IMR-90 (cell line): ENCODE measurements at regions not wholly inside any gene's neighbourhood (a gene's known extent, or its start where the extent isn't known, plus 50 kb on each side); places are given as distances from the start of the nearest gene placed in this dataset.

ENCODE experiments used
- ATAC-seq: fragments of 200-7000 bp; cut with Tn5 transposase; 2 replicates; pipeline ENCODE4 v1.9.1; 2020; ENCODE audit warnings: low read depth, mild to moderate bottlenecking, moderate library complexity
- BruUV-seq: library from RNA; stranded (reverse); fragments of 400-500 nt; replicated peaks from 2 replicates; lab custom pipeline; 2021; lab: Mats Ljungman, UMichigan
- CTCF ChIA-PET: fragments of 300-600 bp; formaldehyde crosslinking; extraction: SDS; loops from one replicate; lab custom pipeline; 2021; ENCODE audit warnings: antibody characterized with exemption; lab: Yijun Ruan, JAX
- POLR2A ChIA-PET: fragments of 300-600 bp; sonication (Branson Sonifier 250); formaldehyde crosslinking; loops from one replicate; lab custom pipeline; 2022; ENCODE audit warnings: antibody characterized with exemption; ENCODE audit not compliant: unreplicated experiment; lab: Charles Lee
- DNase-seq: peaks from one replicate; pipeline ENCODE4 v3.0.0; 2013
- H2AFZ ChIP-seq: replicated peaks from 2 replicates; pipeline ENCODE3; 2013; ENCODE audit warnings: low read length, mild to moderate bottlenecking; ENCODE audit not compliant: poor library complexity
- H2AK5ac ChIP-seq: 2 replicates; pipeline ENCODE4 v1.6.1; 2013; ENCODE audit warnings: low read depth, low read length, inconsistent platforms
- H2AK9ac ChIP-seq: replicated peaks from 2 replicates; pipeline ENCODE3; 2013; ENCODE audit warnings: mild to moderate bottlenecking, low read depth, low read length, moderate library complexity; ENCODE audit not compliant: poor library complexity
- H2BK120ac ChIP-seq: 2 replicates; pipeline ENCODE4 v1.6.1; 2013; ENCODE audit warnings: low read depth, low read length, inconsistent platforms
- H2BK15ac ChIP-seq: 3 replicates; pipeline ENCODE4 v1.6.1; 2013; ENCODE audit warnings: low read depth, low read length, inconsistent platforms
- H2BK20ac ChIP-seq: 2 replicates; pipeline ENCODE4 v1.6.1; 2013; ENCODE audit warnings: low read depth, mild to moderate bottlenecking, inconsistent platforms, low read length, moderate library complexity
- H2BK5ac ChIP-seq: 2 replicates; pipeline ENCODE4 v1.6.1; 2013; ENCODE audit warnings: mild to moderate bottlenecking, low read depth, low read length, inconsistent platforms; ENCODE audit not compliant: poor library complexity, severe bottlenecking
- H3K14ac ChIP-seq: replicated peaks from 2 replicates; pipeline ENCODE4 v1.6.1; 2013; ENCODE audit warnings: low read depth, low read length, inconsistent platforms
- H3K18ac ChIP-seq: 2 replicates; pipeline ENCODE4 v1.6.1; 2013; ENCODE audit warnings: low read depth, low read length, control low read depth
- H3K23ac ChIP-seq: 2 replicates; pipeline ENCODE4 v1.6.1; 2013; ENCODE audit warnings: low read depth, low read length, inconsistent platforms
- H3K27ac ChIP-seq: 2 replicates; pipeline ENCODE4 v1.5.1; 2013; ENCODE audit warnings: mild to moderate bottlenecking, control low read depth, low read length; ENCODE audit not compliant: insufficient read depth
- H3K27me3 ChIP-seq: 2 replicates; pipeline ENCODE4 v1.6.1; 2013; ENCODE audit warnings: low read length; ENCODE audit not compliant: control insufficient read depth, insufficient read depth
- H3K36me3 ChIP-seq: 2 replicates; pipeline ENCODE4 v1.6.1; 2013; ENCODE audit warnings: low read length, mixed read lengths; ENCODE audit not compliant: control insufficient read depth, insufficient read depth
- H3K4ac ChIP-seq: 2 replicates; pipeline ENCODE4 v1.6.1; 2013; ENCODE audit warnings: low read depth, low read length, inconsistent platforms
- H3K4me1 ChIP-seq: 2 replicates; pipeline ENCODE4 v1.6.1; 2013; ENCODE audit warnings: low read length, mixed read lengths; ENCODE audit not compliant: control insufficient read depth, insufficient read depth
- H3K4me2 ChIP-seq: 2 replicates; pipeline ENCODE4 v1.6.1; 2013; ENCODE audit warnings: low read depth, mild to moderate bottlenecking, control low read depth, low read length, moderate library complexity
- H3K4me3 ChIP-seq: 2 replicates; pipeline ENCODE4 v1.5.1; 2013; ENCODE audit warnings: low read depth, mild to moderate bottlenecking, control low read depth, low read length, moderate library complexity; ENCODE audit not compliant: insufficient read depth
- H3K56ac ChIP-seq: 2 replicates; pipeline ENCODE4 v1.6.1; 2013; ENCODE audit warnings: low read length, inconsistent platforms; ENCODE audit not compliant: insufficient read depth; ENCODE audit errors: extremely low read depth
- H3K79me1 ChIP-seq, 2 experiments: 2 replicates each; pipeline ENCODE4 v1.6.1; 2013; ENCODE audit warnings: low read length in 2 of 2, inconsistent platforms in 1 of 2, low read depth in 1 of 2
- H3K9ac ChIP-seq: 2 replicates; pipeline ENCODE4 v1.6.1; 2013; ENCODE audit warnings: low read depth, low read length, control low read depth
- H3K9me1 ChIP-seq: 2 replicates; pipeline ENCODE4 v1.6.1; 2013; ENCODE audit warnings: low read length, inconsistent platforms; ENCODE audit not compliant: insufficient read depth
- H3K9me3 ChIP-seq: 2 replicates; pipeline ENCODE4 v1.6.1; 2013; ENCODE audit warnings: low read length; ENCODE audit not compliant: control insufficient read depth, insufficient read depth
- H4K20me1 ChIP-seq: 2 replicates; pipeline ENCODE4 v1.6.1; 2013; ENCODE audit warnings: low read length, inconsistent platforms; ENCODE audit not compliant: insufficient read depth
- H4K5ac ChIP-seq: 2 replicates; pipeline ENCODE4 v1.6.1; 2013; ENCODE audit warnings: mild to moderate bottlenecking, low read depth, low read length, control low read depth
- H4K8ac ChIP-seq, 2 experiments: 2 replicates each; pipeline ENCODE4 v1.6.1; 2013; ENCODE audit warnings: low read depth in 2 of 2, low read length in 2 of 2, control low read depth in 1 of 2, inconsistent platforms in 1 of 2
- H4K91ac ChIP-seq: 2 replicates; pipeline ENCODE4 v1.6.1; 2013; ENCODE audit warnings: low read depth, low read length, inconsistent platforms; ENCODE audit not compliant: insufficient read depth
- MAFK ChIP-seq: IDR thresholded peaks from 2 replicates; pipeline ENCODE4 v1.6.1; 2012; ENCODE audit warnings: low read depth, low read length, improper control_type of control experiment
- NFE2L2 ChIP-seq: fragments of 150-350 bp; IDR thresholded peaks from 2 replicates; pipeline ENCODE4 v1.6.1; 2016; ENCODE audit warnings: low read depth, mild to moderate bottlenecking, low read length
- RAD21 ChIP-seq: IDR thresholded peaks from 2 replicates; pipeline ENCODE4 v1.6.1; 2012; ENCODE audit warnings: low read length, improper control_type of control experiment
- SMC3 ChIP-seq: fragments of 150-350 bp; IDR thresholded peaks from 2 replicates; pipeline ENCODE4 v1.6.1; 2016; ENCODE audit warnings: low read depth, mild to moderate bottlenecking, antibody characterized with exemption, low read length, moderate library complexity
- WGBS, 2 experiments: methylation state at CpG; one replicate each; pipeline versions ENCODE4 v1.1.5 to v1.1.7; 2013; ENCODE audit warnings: missing lambda C conversion rate in 2 of 2; ENCODE audit not compliant: insufficient read length in 1 of 2; ENCODE audit errors: extremely low coverage in 2 of 2; 5-methylcytosine and 5-hydroxymethylcytosine counted together
- dilution Hi-C: fragments of 300-500 bp; cut with HindIII; formaldehyde crosslinking; loops from one replicate; pipeline ENCODE4 v1.14.3; 2018; ENCODE audit warnings: low sequenced_read_pairs; ENCODE audit not compliant: unreplicated experiment
- in situ Hi-C: fragments of 300-500 bp; cut with MboI; formaldehyde crosslinking; loops from 3 replicates; pipeline ENCODE4 v1.14.3; 2019; ENCODE audit warnings: low sequenced_read_pairs, inconsistent platforms, mixed read lengths
- intact Hi-C: fragments of 100-400 bp; cut with micrococcal nuclease; formaldehyde crosslinking; loops from 2 replicates; pipeline ENCODE4 v1.10.0; 2022
- TF ChIP-seq, protein P1 (sequence below): fragments of 150-350 bp; IDR thresholded peaks from 2 replicates; pipeline ENCODE4 v1.6.1; 2017; ENCODE audit warnings: mild to moderate bottlenecking, antibody characterized with exemption, low read length, low read depth

DNA sequence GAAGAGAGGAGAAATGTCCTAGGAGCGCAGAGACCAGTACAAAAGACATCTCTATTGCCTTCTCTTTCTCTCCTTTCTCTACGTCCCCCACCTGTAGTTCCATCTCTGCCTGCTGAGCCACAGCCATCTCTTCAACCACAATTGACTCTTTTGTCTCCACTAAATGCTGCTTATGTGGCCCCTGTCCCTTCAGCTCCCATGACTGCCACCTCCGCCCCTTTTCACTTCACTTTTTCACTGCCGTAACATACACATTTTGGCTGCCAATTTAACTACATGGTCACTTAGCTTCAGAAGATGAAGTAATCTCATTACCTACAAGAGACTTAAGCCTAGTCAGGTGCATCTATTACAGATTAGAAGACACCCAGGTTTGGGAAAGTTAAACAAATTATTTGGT, 81.9 kb downstream of the MZT1 start:
- Histone ChIP-seq H3K56ac (no peak overlapping the region), H4K20me1 (no peaks in the 10 kb centered on the region), H3K9ac (no peak overlapping the region), H3K79me1 (no peaks in the 10 kb centered on the region), H3K23ac (no peak overlapping the region), H2AFZ (no peak overlapping the region), H3K4ac (no peak overlapping the region), H2AK9ac (no peak overlapping the region), H3K4me3 (no peak overlapping the region), H2BK5ac (no peak overlapping the region), H2AK5ac (no peak overlapping the region), H2BK120ac (no peak overlapping the region), H4K5ac (no peak overlapping the region), H4K8ac (no peak overlapping the region), H3K14ac (no peak overlapping the region), H2BK20ac (no peak overlapping the region), H3K9me1 (no peaks in the 10 kb centered on the region), H3K27me3 (no peaks in the 10 kb centered on the region; the same call in 1 of the 2 replicates), H4K91ac (no peak overlapping the region), H3K4me2 (no peak overlapping the region), H3K36me3 (no peaks in the 10 kb centered on the region), H3K9me3 (no peaks in the 10 kb centered on the region), H3K18ac (no peak overlapping the region), H3K4me1 (no peaks in the 10 kb centered on the region), H3K27ac (no peak overlapping the region), H2BK15ac (no peak overlapping the region)
- TF ChIP-seq NFE2L2 (no peak), SMC3 (no peak), RAD21 (no peak), MAFK (no peak)
- TF ChIP-seq, protein P1, sequence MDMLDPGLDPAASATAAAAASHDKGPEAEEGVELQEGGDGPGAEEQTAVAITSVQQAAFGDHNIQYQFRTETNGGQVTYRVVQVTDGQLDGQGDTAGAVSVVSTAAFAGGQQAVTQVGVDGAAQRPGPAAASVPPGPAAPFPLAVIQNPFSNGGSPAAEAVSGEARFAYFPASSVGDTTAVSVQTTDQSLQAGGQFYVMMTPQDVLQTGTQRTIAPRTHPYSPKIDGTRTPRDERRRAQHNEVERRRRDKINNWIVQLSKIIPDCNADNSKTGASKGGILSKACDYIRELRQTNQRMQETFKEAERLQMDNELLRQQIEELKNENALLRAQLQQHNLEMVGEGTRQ, result no peak
- 75% methylated on average over 2 of the region's 4 CpGs; no CpG with 5 or more reads in 1 of the 2 experiments for WGBS, 2 experiments
- dilution Hi-C loops, result no loop called here
- in situ Hi-C loops, result no loop called here
- ChIA-PET POLR2A (no interaction called here), CTCF (no interaction called here)
- ATAC-seq (no peak), DNase-seq (no peak)
- intact Hi-C loops, result no loop called here
- no TSS peak for BruUV-seq
